ENCODE measurements at regions not wholly inside any gene's neighbourhood (a gene's known extent, or its start where the extent isn't known, plus 50 kb on each side); places are given as distances from the start of the nearest gene placed in this dataset.

DNA sequence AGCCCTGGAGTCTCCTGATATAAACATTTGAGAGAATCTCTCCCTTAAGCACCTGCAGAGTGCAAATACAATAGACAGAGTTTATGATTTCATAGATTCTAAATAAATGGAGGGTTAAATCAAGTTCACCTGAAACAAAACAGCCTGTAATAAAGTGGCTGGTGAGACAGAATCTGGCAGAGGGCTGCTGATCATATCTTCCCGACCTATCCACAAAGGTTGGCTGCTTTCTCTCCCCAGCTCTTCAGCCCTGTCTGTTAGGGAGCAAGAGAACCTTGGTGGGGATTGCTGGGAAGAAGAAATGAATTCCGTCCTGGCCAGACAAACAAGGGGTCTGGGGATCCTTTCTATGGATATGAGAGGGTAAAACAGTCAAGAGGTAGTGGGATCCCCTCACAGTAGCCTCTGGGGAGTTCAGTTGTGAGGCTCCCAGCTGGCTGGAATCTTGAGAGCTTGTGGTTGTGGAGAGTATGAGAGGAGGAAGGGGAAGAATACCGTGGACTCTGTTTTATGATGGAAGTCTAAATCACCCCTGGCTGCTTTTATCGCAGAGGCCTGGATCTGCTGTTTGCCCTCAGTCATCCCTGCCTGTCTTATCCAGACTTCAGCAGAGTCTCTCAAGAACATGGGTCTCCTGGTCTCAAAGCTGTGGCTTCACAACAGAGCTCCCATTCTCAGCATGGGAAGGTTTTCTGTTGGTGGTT lies 451.3 kb downstream of the NTRK3 start:
- TF ChIP-seq PATZ1 (CRISPR knock-in tag; IDR thresholded peaks at IDR 0.05; ENCODE audit: borderline replicate concordance) = no peak
- no peak for TF ChIP-seq RARB (CRISPR knock-in tag; IDR thresholded peaks at IDR 0.05)
- TF ChIP-seq, protein P1, sequence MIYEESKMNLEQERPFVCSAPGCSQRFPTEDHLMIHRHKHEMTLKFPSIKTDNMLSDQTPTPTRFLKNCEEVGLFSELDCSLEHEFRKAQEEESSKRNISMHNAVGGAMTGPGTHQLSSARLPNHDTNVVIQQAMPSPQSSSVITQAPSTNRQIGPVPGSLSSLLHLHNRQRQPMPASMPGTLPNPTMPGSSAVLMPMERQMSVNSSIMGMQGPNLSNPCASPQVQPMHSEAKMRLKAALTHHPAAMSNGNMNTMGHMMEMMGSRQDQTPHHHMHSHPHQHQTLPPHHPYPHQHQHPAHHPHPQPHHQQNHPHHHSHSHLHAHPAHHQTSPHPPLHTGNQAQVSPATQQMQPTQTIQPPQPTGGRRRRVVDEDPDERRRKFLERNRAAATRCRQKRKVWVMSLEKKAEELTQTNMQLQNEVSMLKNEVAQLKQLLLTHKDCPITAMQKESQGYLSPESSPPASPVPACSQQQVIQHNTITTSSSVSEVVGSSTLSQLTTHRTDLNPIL (CRISPR knock-in tag; IDR thresholded peaks at IDR 0.05; ENCODE audit: low read depth) = no peak
- no peak for TF ChIP-seq ZFP3 (CRISPR knock-in tag; IDR thresholded peaks at IDR 0.05)
- TF ChIP-seq ARNTL (CRISPR knock-in tag; IDR thresholded peaks at IDR 0.05; ENCODE audit: borderline replicate concordance, low read depth) = no peak
- no peak for TF ChIP-seq CSDC2 (CRISPR knock-in tag; IDR thresholded peaks at IDR 0.05)

Measured in SK-N-SH treated with all-trans-retinoic acid at 6 μM for 48 hours (cell line).